Ishikawa (cell line): ENCODE measurements at regions not wholly inside any gene's neighbourhood (a gene's known extent, or its start where the extent isn't known, plus 50 kb on each side); places are given as distances from the start of the nearest gene placed in this dataset.

ENCODE experiments used
- CEBPB ChIP-seq: IDR thresholded peaks from 2 replicates; pipeline ENCODE4 v1.6.1; 2012
- CREB1 ChIP-seq: IDR thresholded peaks from 2 replicates; pipeline ENCODE4 v1.6.1; 2012; ENCODE audit warnings: low read depth
- EGR1 ChIP-seq: IDR thresholded peaks from 2 replicates; pipeline ENCODE4 v1.6.1; 2012
- EP300 ChIP-seq: IDR thresholded peaks from 2 replicates; pipeline ENCODE4 v1.6.1; 2012; ENCODE audit warnings: borderline replicate concordance
- FOXM1 ChIP-seq: IDR thresholded peaks from 2 replicates; pipeline ENCODE4 v1.6.1; 2012; ENCODE audit warnings: low read depth, borderline replicate concordance
- MAX ChIP-seq: IDR thresholded peaks from 2 replicates; pipeline ENCODE4 v1.6.1; 2012
- NFIC ChIP-seq: IDR thresholded peaks from 2 replicates; pipeline ENCODE4 v1.6.1; 2012
- RAD21 ChIP-seq: IDR thresholded peaks from 2 replicates; pipeline ENCODE4 v1.6.1; 2012; ENCODE audit warnings: low read depth
- REST ChIP-seq: IDR thresholded peaks from 2 replicates; pipeline ENCODE4 v1.6.1; 2012; ENCODE audit warnings: low read depth, mild to moderate bottlenecking
- TAF1 ChIP-seq: IDR thresholded peaks from 2 replicates; pipeline ENCODE4 v1.6.1; 2012; ENCODE audit warnings: low read depth, mild to moderate bottlenecking
- TCF12 ChIP-seq: IDR thresholded peaks from 2 replicates; pipeline ENCODE4 v1.6.1; 2012; ENCODE audit warnings: low read depth
- TEAD4 ChIP-seq: IDR thresholded peaks from 2 replicates; pipeline ENCODE4 v1.6.1; 2012
- USF1 ChIP-seq: IDR thresholded peaks from 2 replicates; pipeline ENCODE4 v1.6.1; 2012
- YY1 ChIP-seq: IDR thresholded peaks from 2 replicates; pipeline ENCODE4 v1.6.1; 2012; ENCODE audit warnings: low read depth
- ZBTB7A ChIP-seq: IDR thresholded peaks from 2 replicates; pipeline ENCODE4 v1.6.1; 2012; ENCODE audit warnings: low read depth

- TF ChIP-seq RAD21 (no peak), USF1 (no peak), FOXM1 (no peak), TAF1 (no peak), NFIC (no peak), CREB1 (no peak), CEBPB (no peak), ZBTB7A (no peak), YY1 (no peak)
Observed at GRCh38 chr10:2576892-2577291, 490.5 kb upstream of the PFKP start.

- no peak for TF ChIP-seq TEAD4
- no peak for TF ChIP-seq MAX
- no peak for TF ChIP-seq RAD21
- no peak for TF ChIP-seq CEBPB
- TF ChIP-seq NFIC = no peak
- TF ChIP-seq YY1 = no peak
- no peak for TF ChIP-seq CREB1
- TF ChIP-seq EP300 = no peak
Observed at GRCh38 chr10:2575460-2575859, 491.9 kb upstream of the PFKP start.

GRCh38 chr10:2572611-2573010 lies 494.7 kb upstream of the PFKP start:
- TF ChIP-seq CREB1 (no peak), FOXM1 (no peak), USF1 (no peak), REST (no peak), MAX (no peak), TEAD4 (no peak), EP300 (no peak), CEBPB (no peak), ZBTB7A (no peak), YY1 (no peak), NFIC (no peak), TCF12 (no peak), RAD21 (no peak)

GRCh38 chr10:2556883-2557282 lies 510.5 kb upstream of the PFKP start:
- no peak for TF ChIP-seq RAD21
- no peak for TF ChIP-seq MAX
- TF ChIP-seq ZBTB7A = no peak
- no peak for TF ChIP-seq TCF12
- TF ChIP-seq EGR1 = no peak
- no peak for TF ChIP-seq NFIC
- TF ChIP-seq FOXM1 = no peak
- no peak for TF ChIP-seq YY1
- TF ChIP-seq CREB1 = no peak
- no peak for TF ChIP-seq TEAD4
- TF ChIP-seq REST = no peak
- no peak for TF ChIP-seq USF1
- no peak for TF ChIP-seq EP300
- TF ChIP-seq TAF1 = no peak
- TF ChIP-seq CEBPB = no peak

- TF ChIP-seq NFIC = no peak
- TF ChIP-seq TEAD4 = no peak
- no peak for TF ChIP-seq FOXM1
- no peak for TF ChIP-seq USF1
- no peak for TF ChIP-seq TAF1
- no peak for TF ChIP-seq REST
- TF ChIP-seq MAX = no peak
- TF ChIP-seq YY1 = no peak
- TF ChIP-seq RAD21 = no peak
- TF ChIP-seq EP300 = no peak
- TF ChIP-seq EGR1 = no peak
- TF ChIP-seq CREB1 = no peak
- TF ChIP-seq TCF12 = no peak
- no peak for TF ChIP-seq CEBPB
- TF ChIP-seq ZBTB7A = no peak
Observed at GRCh38 chr10:2548071-2548470, 519.3 kb upstream of the PFKP start.
